HepG2 (cell line): ENCODE measurements at regions not wholly inside any gene's neighbourhood (a gene's known extent, or its start where the extent isn't known, plus 50 kb on each side); places are given as distances from the start of the nearest gene placed in this dataset.

Experiments
- ATAC-seq: fragments of 200-7000 bp; cut with Tn5 transposase; 3 replicates; pipeline ENCODE4 v1.9.1; 2020; ENCODE audit warnings: mild to moderate bottlenecking, moderate library complexity
- BruUV-seq: library from RNA; stranded (reverse); fragments of 400-500 nt; replicated peaks from 2 replicates; lab custom pipeline; 2021; lab: Mats Ljungman, UMichigan
- CTCF ChIA-PET: fragments of 300-600 bp; formaldehyde crosslinking; extraction: SDS; loops from one replicate; lab custom pipeline; 2021; ENCODE audit warnings: low total read pairs, inconsistent platforms, low intra/inter-chr PET ratio; lab: Yijun Ruan, JAX
- POLR2A ChIA-PET: fragments of 350-600 bp; sonication (Branson Sonifier 250); formaldehyde crosslinking; loops from one replicate; lab custom pipeline; 2020; ENCODE audit warnings: antibody characterized with exemption, inconsistent platforms; lab: Yijun Ruan, JAX
- DNase-seq: peaks from one replicate; pipeline ENCODE4 v3.0.0-alpha.2; 2015; ENCODE audit warnings: low spot score
- FAIRE-seq: peaks from 3 replicates; lab custom pipeline; 2011; peaks lifted over from hg19 to GRCh38; lab: Jason Lieb, UNC
- H2AFZ ChIP-seq: one replicate; pipeline ENCODE4 v1.6.1; 2011; ENCODE audit warnings: low read length, inconsistent platforms
- H3K27ac ChIP-seq: fragments of 300-600 bp; 3 replicates; pipeline ENCODE4 v1.8.0; 2011; ENCODE audit warnings: mixed run types, mild to moderate bottlenecking, mixed read lengths, low read length, inconsistent platforms; ENCODE audit not compliant: insufficient read depth; ENCODE audit errors: extremely low read length
- H3K27me3 ChIP-seq, 2 experiments: fragments of 200-600 bp in 1 of 2; 2 replicates in 1 of 2; 3 replicates in 1 of 2; pipeline versions ENCODE4 v1.6.0 to v1.8.0; 2011; ENCODE audit warnings: low read length in 2 of 2, mild to moderate bottlenecking in 2 of 2, moderate library complexity in 2 of 2, inconsistent platforms in 1 of 2; ENCODE audit not compliant: insufficient read depth in 2 of 2, control insufficient read depth in 1 of 2
- H3K36me3 ChIP-seq, 2 experiments: fragments of 200-600 bp in 1 of 2; replicated peaks in 1 of 2; 2 replicates in 1 of 2; 3 replicates in 1 of 2; pipeline versions ENCODE4 v1.5.1 to v1.8.0; 2011; ENCODE audit warnings: low read length in 2 of 2, inconsistent platforms in 1 of 2; ENCODE audit not compliant: insufficient read depth in 2 of 2, control insufficient read depth in 1 of 2
- H3K4me1 ChIP-seq: 2 replicates; pipeline ENCODE4 v1.5.1; 2012; ENCODE audit warnings: low read length, inconsistent platforms; ENCODE audit not compliant: insufficient read depth
- H3K4me2 ChIP-seq: 2 replicates; pipeline ENCODE4 v1.6.0; 2011; ENCODE audit warnings: low read depth, low read length, inconsistent platforms
- H3K4me3 ChIP-seq, 3 experiments: fragments of 200-600 bp in 1 of 3; sonication (generic), shearing (Covaris generic) in 1 of 3; replicated peaks in 1 of 3; 2 replicates each; pipeline ENCODE4 v1.5.1; 2011 to 2016; ENCODE audit warnings: low read length in 3 of 3, inconsistent platforms in 2 of 3, low read depth in 2 of 3, mild to moderate bottlenecking in 2 of 3, control low read depth in 1 of 3, mixed read lengths in 1 of 3; ENCODE audit not compliant: insufficient read depth in 1 of 3
- H3K79me2 ChIP-seq: one replicate; pipeline ENCODE4 v1.6.1; 2011; ENCODE audit warnings: low read length, inconsistent platforms; ENCODE audit not compliant: insufficient read depth
- H3K9ac ChIP-seq: 2 replicates; pipeline ENCODE4 v1.6.0; 2011; ENCODE audit warnings: mild to moderate bottlenecking, low read depth, low read length, inconsistent platforms; ENCODE audit not compliant: insufficient read depth
- H3K9me3 ChIP-seq: 2 replicates; pipeline ENCODE4 v1.5.1; 2012; ENCODE audit warnings: mild to moderate bottlenecking, low read length
- H4K20me1 ChIP-seq: 2 replicates; pipeline ENCODE4 v1.6.0; 2011; ENCODE audit warnings: inconsistent platforms, mild to moderate bottlenecking, low read length, moderate library complexity; ENCODE audit not compliant: insufficient read depth
- DDIT3 ChIP-seq: sonication (generic); formaldehyde crosslinking; IDR thresholded peaks from 2 replicates; pipeline ENCODE4 v1.4.0; 2020; ENCODE audit warnings: mild to moderate bottlenecking, missing genetic modification reagents
- HOXA9 ChIP-seq: sonication (generic); formaldehyde crosslinking; IDR thresholded peaks from 2 replicates; pipeline ENCODE4 v1.8.1; 2022; ENCODE audit warnings: missing genetic modification reagents, mild to moderate bottlenecking, moderate library complexity, borderline replicate concordance
- POLR2G ChIP-seq: fragments of 200-400 bp; formaldehyde crosslinking; IDR thresholded peaks from 2 replicates; pipeline ENCODE4 v1.6.1; 2018; ENCODE audit warnings: mild to moderate bottlenecking, low read depth, low read length, moderate library complexity
- RFXAP ChIP-seq: sonication (generic); formaldehyde crosslinking; IDR thresholded peaks from 2 replicates; pipeline ENCODE4 v1.4.0; 2020; ENCODE audit warnings: missing genetic modification reagents, borderline replicate concordance
- SPEN ChIP-seq: sonication (generic); formaldehyde crosslinking; IDR thresholded peaks from 2 replicates; pipeline ENCODE4 v1.5.1; 2020; ENCODE audit warnings: low read depth, mild to moderate bottlenecking, missing genetic modification reagents
- ZNF337 ChIP-seq: sonication (generic); formaldehyde crosslinking; IDR thresholded peaks from 2 replicates; pipeline ENCODE4 v1.5.1; 2020; ENCODE audit warnings: missing genetic modification reagents, low read depth, mild to moderate bottlenecking, borderline replicate concordance
- ZNF543 ChIP-seq: sonication (generic); formaldehyde crosslinking; IDR thresholded peaks from 2 replicates; pipeline ENCODE4 v1.4.0; 2020; ENCODE audit warnings: mild to moderate bottlenecking, missing genetic modification reagents
- ZNF614 ChIP-seq: IDR thresholded peaks from 2 replicates; pipeline ENCODE4 v1.6.1; 2018; ENCODE audit warnings: missing biosample characterization, missing genetic modification reagents, inconsistent platforms, borderline replicate concordance
- ZNF784 ChIP-seq: sonication (generic); formaldehyde crosslinking; IDR thresholded peaks from 2 replicates; pipeline ENCODE4 v1.5.1; 2020; ENCODE audit warnings: missing genetic modification reagents, mild to moderate bottlenecking, borderline replicate concordance
- ZNF891 ChIP-seq: sonication (generic); formaldehyde crosslinking; IDR thresholded peaks from 2 replicates; pipeline ENCODE4 v1.5.0; 2020; ENCODE audit warnings: mild to moderate bottlenecking, missing genetic modification reagents
- ZSCAN20 ChIP-seq: sonication (generic); formaldehyde crosslinking; IDR thresholded peaks from 2 replicates; pipeline ENCODE4 v1.4.0; 2020; ENCODE audit warnings: missing genetic modification reagents, mild to moderate bottlenecking, borderline replicate concordance
- ZSCAN31 ChIP-seq: sonication (generic); formaldehyde crosslinking; IDR thresholded peaks from 2 replicates; pipeline ENCODE4 v1.5.0; 2020; ENCODE audit warnings: low read depth, mild to moderate bottlenecking, missing genetic modification reagents
- WGBS: methylation state at CpG from one replicate; pipeline ENCODE4 v1.1.6; 2017; ENCODE audit warnings: low lambda C conversion rate; 5-methylcytosine and 5-hydroxymethylcytosine counted together
- in situ Hi-C: cut with HindIII; loops from 2 replicates; pipeline ENCODE4 v1.10.0; 2017; ENCODE audit warnings: low pct_unique_long_range_greater_than_20kb; ENCODE audit not compliant: extremely low pct_ligation_motif_present
- intact Hi-C: fragments of 100-400 bp; cut with micrococcal nuclease; formaldehyde crosslinking; loops from one replicate; pipeline ENCODE4 v1.10.0; 2022; ENCODE audit not compliant: unreplicated experiment

GRCh38 chr10:113241599-113242360 lies 291.7 kb downstream of the TCF7L2 start:
- H3K9ac ChIP-seq = no peak overlapping the region
- intact Hi-C loops = no loop called here
- TF ChIP-seq RFXAP (CRISPR knock-in tag) (no peak), ZSCAN20 (CRISPR knock-in tag) (no peak), ZNF614 (CRISPR knock-in tag) (no peak), ZNF784 (CRISPR knock-in tag) (no peak), SPEN (CRISPR knock-in tag) (no peak), HOXA9 (CRISPR knock-in tag) (no peak), ZSCAN31 (CRISPR knock-in tag) (no peak), ZNF543 (no peak), POLR2G (no peak), ZNF337 (CRISPR knock-in tag) (no peak), DDIT3 (no peak), ZNF891 (CRISPR knock-in tag) (no peak)
- TF ChIP-seq, all 625 proteins: peak for 0
- no TSS peak for BruUV-seq
- H3K4me3 ChIP-seq = no peak overlapping the region
- no peaks in the 10 kb centered on the region for H4K20me1 ChIP-seq
- FAIRE-seq (no peak), ATAC-seq (no peak), DNase-seq (no peak)
- H2AFZ ChIP-seq = no peak overlapping the region
- no peaks in the 10 kb centered on the region for H3K36me3 ChIP-seq
- no peaks in the 10 kb centered on the region for H3K79me2 ChIP-seq
- ChIA-PET POLR2A (no interaction called here), CTCF (no interaction called here)
- no peak overlapping the region for H3K27ac ChIP-seq
- in situ Hi-C loops = no loop called here
- no peak overlapping the region for H3K4me2 ChIP-seq
- H3K9me3 ChIP-seq = no peaks in the 10 kb centered on the region
- H3K4me1 ChIP-seq = no peaks in the 10 kb centered on the region
- 4% methylated on average over 7 of the region's 7 CpGs for WGBS
- H3K27me3 ChIP-seq = peaks cover 3 to 18% of the 10 kb centered on the region in 2 experiments; a peak in 2 of 5 replicates
